ENCODE measurements at regions not wholly inside any gene's neighbourhood (a gene's known extent, or its start where the extent isn't known, plus 50 kb on each side); places are given as distances from the start of the nearest gene placed in this dataset.
A peak's percentile ranks its signal among the peaks of the same experiment; 100 is the strongest.

- Histone ChIP-seq H3K36me3 (ENCODE audit: control insufficient read depth, insufficient read depth, low read length) (no peaks in the 10 kb centered on the region), H3K27me3 (ENCODE audit: control insufficient read depth, insufficient read depth, low read length) (no peaks in the 10 kb centered on the region), H3K4me3 (ENCODE audit: low read depth, low read length) (no peak overlapping the region)
- peak; percentile 32 for FAIRE-seq
- TF ChIP-seq, protein P1, sequence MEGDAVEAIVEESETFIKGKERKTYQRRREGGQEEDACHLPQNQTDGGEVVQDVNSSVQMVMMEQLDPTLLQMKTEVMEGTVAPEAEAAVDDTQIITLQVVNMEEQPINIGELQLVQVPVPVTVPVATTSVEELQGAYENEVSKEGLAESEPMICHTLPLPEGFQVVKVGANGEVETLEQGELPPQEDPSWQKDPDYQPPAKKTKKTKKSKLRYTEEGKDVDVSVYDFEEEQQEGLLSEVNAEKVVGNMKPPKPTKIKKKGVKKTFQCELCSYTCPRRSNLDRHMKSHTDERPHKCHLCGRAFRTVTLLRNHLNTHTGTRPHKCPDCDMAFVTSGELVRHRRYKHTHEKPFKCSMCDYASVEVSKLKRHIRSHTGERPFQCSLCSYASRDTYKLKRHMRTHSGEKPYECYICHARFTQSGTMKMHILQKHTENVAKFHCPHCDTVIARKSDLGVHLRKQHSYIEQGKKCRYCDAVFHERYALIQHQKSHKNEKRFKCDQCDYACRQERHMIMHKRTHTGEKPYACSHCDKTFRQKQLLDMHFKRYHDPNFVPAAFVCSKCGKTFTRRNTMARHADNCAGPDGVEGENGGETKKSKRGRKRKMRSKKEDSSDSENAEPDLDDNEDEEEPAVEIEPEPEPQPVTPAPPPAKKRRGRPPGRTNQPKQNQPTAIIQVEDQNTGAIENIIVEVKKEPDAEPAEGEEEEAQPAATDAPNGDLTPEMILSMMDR (IDR thresholded peaks at IDR 0.05; ENCODE audit: insufficient read depth, low read length, severe bottlenecking) = no peak
- DNase-seq (ENCODE audit: low read depth) = no peak
These were observed 50.3 kb upstream of the PPP2R5C start for GRCh38 chr14:101711041-101711856.
